AG10803 (cell line): ENCODE measurements at regions not wholly inside any gene's neighbourhood (a gene's known extent, or its start where the extent isn't known, plus 50 kb on each side); places are given as distances from the start of the nearest gene placed in this dataset.

Experiments used
- DNase-seq: peaks from one replicate; pipeline ENCODE4 v3.0.0; 2010; ENCODE audit warnings: low read depth
- H3K4me3 ChIP-seq: 2 replicates; pipeline ENCODE4 v1.5.1; 2011; ENCODE audit warnings: mild to moderate bottlenecking, low read length, control low read depth
- TF ChIP-seq, protein P1 (sequence below): conservative IDR thresholded peaks from 2 replicates; pipeline ENCODE4 v1.5.1; 2011; ENCODE audit warnings: mild to moderate bottlenecking, low read length, control low read depth, inconsistent platforms

- TF ChIP-seq, protein P1, sequence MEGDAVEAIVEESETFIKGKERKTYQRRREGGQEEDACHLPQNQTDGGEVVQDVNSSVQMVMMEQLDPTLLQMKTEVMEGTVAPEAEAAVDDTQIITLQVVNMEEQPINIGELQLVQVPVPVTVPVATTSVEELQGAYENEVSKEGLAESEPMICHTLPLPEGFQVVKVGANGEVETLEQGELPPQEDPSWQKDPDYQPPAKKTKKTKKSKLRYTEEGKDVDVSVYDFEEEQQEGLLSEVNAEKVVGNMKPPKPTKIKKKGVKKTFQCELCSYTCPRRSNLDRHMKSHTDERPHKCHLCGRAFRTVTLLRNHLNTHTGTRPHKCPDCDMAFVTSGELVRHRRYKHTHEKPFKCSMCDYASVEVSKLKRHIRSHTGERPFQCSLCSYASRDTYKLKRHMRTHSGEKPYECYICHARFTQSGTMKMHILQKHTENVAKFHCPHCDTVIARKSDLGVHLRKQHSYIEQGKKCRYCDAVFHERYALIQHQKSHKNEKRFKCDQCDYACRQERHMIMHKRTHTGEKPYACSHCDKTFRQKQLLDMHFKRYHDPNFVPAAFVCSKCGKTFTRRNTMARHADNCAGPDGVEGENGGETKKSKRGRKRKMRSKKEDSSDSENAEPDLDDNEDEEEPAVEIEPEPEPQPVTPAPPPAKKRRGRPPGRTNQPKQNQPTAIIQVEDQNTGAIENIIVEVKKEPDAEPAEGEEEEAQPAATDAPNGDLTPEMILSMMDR, result no peak
- DNase-seq, result no peak
- no peak overlapping the region for H3K4me3 ChIP-seq
Observed at GRCh38 chr5:111562561-111562960, 50.2 kb upstream of the STARD4 start.
